ENCODE measurements at regions not wholly inside any gene's neighbourhood (a gene's known extent, or its start where the extent isn't known, plus 50 kb on each side); places are given as distances from the start of the nearest gene placed in this dataset.

- DNase-seq (ENCODE audit: low spot score): no peak
- ATAC-seq: no peak
Measured at GRCh38 chr4:163621821-163622220, 127.3 kb downstream of the TMA16 start.

- DNase-seq (ENCODE audit: low spot score) (no peak), ATAC-seq (no peak)
Measured at GRCh38 chr4:163622379-163623035, 128.0 kb downstream of the TMA16 start.

GRCh38 chr4:163623787-163624186 is 129.3 kb downstream of the TMA16 start:
- DNase-seq (ENCODE audit: low spot score): no peak

GRCh38 chr4:163624727-163625126 is 130.2 kb downstream of the TMA16 start:
- DNase-seq (ENCODE audit: low spot score) (no peak), ATAC-seq (no peak)

More at GRCh38 chr4:163623787-163624186, 129.3 kb downstream of the TMA16 start:
- no peak for ATAC-seq

- ATAC-seq: no peak
- no peak for DNase-seq (ENCODE audit: low spot score)
Measured at GRCh38 chr4:163631288-163631687, 136.8 kb downstream of the TMA16 start.

GRCh38 chr4:163638909-163639308 is 144.4 kb downstream of the TMA16 start:
- no peak for DNase-seq (ENCODE audit: low spot score)
- ATAC-seq: no peak

GRCh38 chr4:163649557-163650091 is 155.1 kb downstream of the TMA16 start:
- DNase-seq (ENCODE audit: low spot score) (no peak), ATAC-seq (no peak)

GRCh38 chr4:163651761-163652160 is 157.3 kb downstream of the TMA16 start:
- no peak for DNase-seq (ENCODE audit: low spot score)
- ATAC-seq: no peak

GRCh38 chr4:163654621-163655020 is 160.1 kb downstream of the TMA16 start:
- ATAC-seq (no peak), DNase-seq (ENCODE audit: low spot score) (no peak)

- DNase-seq (ENCODE audit: low spot score): no peak
- no peak for ATAC-seq
Measured at GRCh38 chr4:163660636-163661035, 166.1 kb downstream of the TMA16 start.

GRCh38 chr4:163662768-163663167 is 168.3 kb downstream of the TMA16 start:
- no peak for ATAC-seq
- no peak for DNase-seq (ENCODE audit: low spot score)

- ATAC-seq: no peak
- no peak for DNase-seq (ENCODE audit: low spot score)
Measured at GRCh38 chr4:163663454-163664225, 169.2 kb downstream of the TMA16 start.

- DNase-seq (ENCODE audit: low spot score) (no peak), ATAC-seq (no peak)
Measured at GRCh38 chr4:163665101-163665500, 170.6 kb downstream of the TMA16 start.

GRCh38 chr4:163665521-163666331 is 171.2 kb downstream of the TMA16 start:
- DNase-seq (ENCODE audit: low spot score) (no peak), ATAC-seq (no peak)

GRCh38 chr4:163666332-163666873 is 171.9 kb downstream of the TMA16 start:
- no peak for DNase-seq (ENCODE audit: low spot score)
- ATAC-seq: no peak

GRCh38 chr4:163672751-163673150 is 178.3 kb downstream of the TMA16 start:
- no peak for DNase-seq (ENCODE audit: low spot score)
- no peak for ATAC-seq

- DNase-seq (ENCODE audit: low spot score) (no peak), ATAC-seq (no peak)
Measured at GRCh38 chr4:163673848-163674697, 179.6 kb downstream of the TMA16 start.

- ATAC-seq: no peak
- DNase-seq (ENCODE audit: low spot score): no peak
Measured at GRCh38 chr4:163679189-163679588, 184.7 kb downstream of the TMA16 start.

- DNase-seq (ENCODE audit: low spot score): no peak
- ATAC-seq: no peak
Measured at GRCh38 chr4:163680386-163681098, 186.1 kb downstream of the TMA16 start.

All from left lobe of liver (tissue), 2 donors.